Fibroblast of mammary gland (primary cell): ENCODE measurements at regions not wholly inside any gene's neighbourhood (a gene's known extent, or its start where the extent isn't known, plus 50 kb on each side); places are given as distances from the start of the nearest gene placed in this dataset.

Experiments
- DNase-seq: peaks from one replicate; pipeline ENCODE4 v3.0.0-alpha.2; 2010; ENCODE audit warnings: low read depth
- H3K4me3 ChIP-seq: 2 replicates; pipeline ENCODE4 v1.5.1; 2011; ENCODE audit warnings: low read depth, mild to moderate bottlenecking, low read length, moderate library complexity; ENCODE audit not compliant: control insufficient read depth
- CTCF ChIP-seq: conservative IDR thresholded peaks from 2 replicates; pipeline ENCODE4 v1.5.1; 2011; ENCODE audit warnings: low read depth, low read length, inconsistent platforms; ENCODE audit not compliant: control insufficient read depth, insufficient read depth

- H3K4me3 ChIP-seq = no peak overlapping the region
- DNase-seq = no peak
- no peak for TF ChIP-seq CTCF
Measured at GRCh38 chr12:97169889-97170567, 263.0 kb downstream of the NEDD1 start.

DNA sequence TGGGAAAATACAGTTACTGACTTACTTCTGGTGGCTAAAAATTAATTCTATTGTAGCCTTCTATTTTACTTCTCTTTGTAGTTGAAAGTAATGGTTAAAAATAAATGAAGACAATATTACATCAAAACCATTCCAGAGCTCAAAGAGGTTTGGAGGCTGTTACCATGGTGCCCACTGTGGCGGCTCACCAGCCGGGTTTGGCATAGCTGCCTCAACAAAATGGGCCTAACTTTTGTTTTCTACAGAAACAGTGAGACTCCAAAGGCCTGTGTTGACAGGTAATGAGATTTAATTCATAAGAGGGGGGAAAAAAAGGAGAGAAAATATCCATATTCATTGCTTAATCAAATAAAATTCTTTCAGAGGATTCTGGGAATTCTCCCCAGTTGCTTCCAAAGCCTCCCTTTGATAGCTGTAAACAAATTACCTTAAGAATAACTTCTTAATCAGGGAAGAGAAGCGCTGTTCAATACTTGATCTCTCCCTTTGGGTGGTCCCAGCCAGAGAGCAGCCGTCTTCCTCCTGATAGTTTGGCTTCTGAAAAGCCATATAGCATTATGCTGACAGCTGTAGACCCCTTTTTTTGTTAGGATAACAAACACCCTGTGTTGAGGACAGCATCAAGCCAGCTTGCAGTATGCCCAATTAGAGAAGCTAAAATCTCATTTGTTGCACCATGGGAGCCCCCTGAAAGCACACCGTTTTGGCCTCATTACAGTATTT, 266.8 kb downstream of the NEDD1 start:
- DNase-seq = no peak
- no peak for TF ChIP-seq CTCF
- no peak overlapping the region for H3K4me3 ChIP-seq

DNA sequence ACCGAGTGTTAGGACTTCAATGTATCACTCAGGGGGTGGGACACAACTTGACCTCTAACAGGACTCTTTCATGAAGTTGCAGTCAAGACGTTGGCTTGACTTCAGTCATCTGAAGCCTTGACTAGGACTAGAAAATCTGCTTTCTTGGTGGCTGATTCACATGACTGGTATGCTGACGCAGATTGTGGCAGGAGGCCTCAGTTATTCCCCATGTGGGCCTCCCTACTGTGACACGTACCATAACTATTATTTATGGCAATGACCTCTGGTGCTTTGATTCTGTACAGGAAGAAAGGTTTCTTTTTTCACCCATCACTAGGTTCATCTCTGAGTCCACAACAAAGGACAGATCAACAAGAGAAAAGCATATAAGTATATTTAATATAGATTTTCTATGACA, 270.4 kb downstream of the NEDD1 start:
- no peak for DNase-seq
- no peak overlapping the region for H3K4me3 ChIP-seq
- TF ChIP-seq CTCF = no peak

DNA sequence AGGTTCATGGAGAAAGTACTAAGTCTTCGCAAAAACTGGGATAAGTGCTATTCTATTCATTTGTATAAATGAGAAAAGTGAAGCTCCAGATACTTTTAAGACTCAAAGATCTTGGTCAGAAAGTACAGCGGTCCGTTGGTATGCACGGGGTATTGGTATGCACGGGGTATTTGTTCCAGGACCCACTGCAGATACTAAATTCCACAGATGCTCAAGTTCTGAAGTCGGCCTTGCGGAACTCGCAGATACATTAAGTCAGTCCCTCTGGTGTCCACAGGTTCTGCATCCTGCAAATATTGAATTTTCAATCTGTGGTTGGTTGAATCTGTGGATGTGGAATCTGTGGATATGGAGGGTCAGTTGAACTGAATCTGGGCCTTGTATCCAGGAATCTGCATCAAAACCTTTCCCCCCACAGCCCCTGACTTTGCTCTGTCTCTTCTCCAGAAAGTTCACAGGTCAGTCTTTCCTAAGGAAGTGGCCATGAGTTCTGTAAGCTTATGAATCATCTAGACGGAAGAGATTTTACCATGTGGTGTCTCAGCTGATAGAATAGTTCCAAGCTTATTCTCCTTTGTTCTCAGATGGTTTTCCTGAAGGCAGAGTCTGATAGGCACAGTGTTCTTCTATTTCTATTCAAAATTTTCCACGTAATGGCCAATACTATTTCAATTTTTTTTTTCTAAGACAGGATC, 274.7 kb downstream of the NEDD1 start:
- TF ChIP-seq CTCF = no peak
- no peak overlapping the region for H3K4me3 ChIP-seq

DNA sequence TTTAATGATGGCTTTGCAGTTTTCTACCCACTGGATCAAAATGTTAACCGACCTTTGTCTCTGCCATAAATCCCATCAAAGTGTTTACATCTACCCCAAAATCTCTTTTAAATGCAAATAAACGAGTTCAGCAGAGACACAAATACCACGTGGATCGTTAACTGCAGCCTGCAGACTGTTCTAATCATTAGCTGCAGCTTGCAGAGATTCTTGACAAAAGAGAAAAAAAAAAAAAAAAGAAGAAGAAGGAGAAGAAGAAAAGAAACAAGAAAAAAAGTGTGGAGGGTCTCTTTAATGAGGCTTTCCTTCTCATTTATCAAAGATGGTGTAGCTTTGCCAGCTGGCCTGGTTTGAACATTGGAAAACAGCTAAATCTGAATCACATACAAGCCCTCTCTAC, 275.7 kb downstream of the NEDD1 start:
- DNase-seq = no peak
- no peak for TF ChIP-seq CTCF
- no peak overlapping the region for H3K4me3 ChIP-seq

More for the DNA sequence above, 274.7 kb downstream of the NEDD1 start:
- DNase-seq = no peak

- no peak for TF ChIP-seq CTCF
- no peak overlapping the region for H3K4me3 ChIP-seq
- no peak for DNase-seq
Measured at GRCh38 chr12:97184127-97184773, 277.2 kb downstream of the NEDD1 start.
